NCI-H128 (cell line): ENCODE measurements at regions not wholly inside any gene's neighbourhood (a gene's known extent, or its start where the extent isn't known, plus 50 kb on each side); places are given as distances from the start of the nearest gene placed in this dataset.
A peak's percentile ranks its signal among the peaks of the same experiment; 100 is the strongest.
"Not testable (repeated sequence)": the region's sequence is repeated elsewhere in the genome, so short reads cannot be mapped to it uniquely, and the experiment has no call there.

Experiments
- DNase-seq: peaks from one replicate; lab custom pipeline; 2025; ENCODE audit not compliant: unreplicated experiment; lab: John Stamatoyannopoulos, UW

DNA sequence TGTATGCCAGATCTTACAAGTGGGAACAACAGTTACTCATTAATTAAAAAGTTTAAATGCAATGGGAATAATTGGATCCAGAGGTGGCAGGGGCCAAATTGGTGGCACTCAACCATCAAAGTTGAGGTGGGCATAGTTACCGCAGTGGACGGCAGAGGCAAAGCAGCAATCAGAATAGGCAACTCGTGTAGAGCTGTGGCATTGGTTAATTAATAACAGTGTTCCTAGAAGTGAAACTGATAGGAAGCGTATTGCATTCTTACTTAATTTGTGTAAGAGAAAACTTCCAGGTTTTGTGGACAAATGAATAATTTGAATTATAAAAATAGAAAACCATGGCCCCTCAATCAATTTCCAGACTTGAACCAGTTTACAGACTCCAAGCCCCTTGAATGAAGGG lies 1068.2 kb upstream of the ACVR2A start:
- DNase-seq, result no peak

DNA sequence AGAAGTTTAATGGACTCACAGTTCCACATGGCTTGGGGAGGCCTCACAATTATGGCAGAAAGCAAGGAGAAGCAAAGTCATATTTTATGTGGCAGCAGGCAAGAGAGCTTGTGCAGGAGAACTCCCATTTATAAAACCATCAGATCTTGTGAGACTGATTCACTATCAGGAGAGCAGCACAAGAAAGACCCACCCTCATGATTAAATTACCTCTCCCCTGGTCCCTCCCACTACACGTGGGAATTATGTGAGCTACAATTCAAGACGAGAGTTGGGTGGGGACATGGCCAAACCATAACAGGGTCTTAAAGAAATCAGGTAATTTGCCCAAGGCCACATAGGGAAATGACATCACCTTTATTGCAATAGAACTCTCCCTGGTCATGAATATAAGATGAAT lies 1073.3 kb upstream of the ACVR2A start:
- no peak for DNase-seq

DNA sequence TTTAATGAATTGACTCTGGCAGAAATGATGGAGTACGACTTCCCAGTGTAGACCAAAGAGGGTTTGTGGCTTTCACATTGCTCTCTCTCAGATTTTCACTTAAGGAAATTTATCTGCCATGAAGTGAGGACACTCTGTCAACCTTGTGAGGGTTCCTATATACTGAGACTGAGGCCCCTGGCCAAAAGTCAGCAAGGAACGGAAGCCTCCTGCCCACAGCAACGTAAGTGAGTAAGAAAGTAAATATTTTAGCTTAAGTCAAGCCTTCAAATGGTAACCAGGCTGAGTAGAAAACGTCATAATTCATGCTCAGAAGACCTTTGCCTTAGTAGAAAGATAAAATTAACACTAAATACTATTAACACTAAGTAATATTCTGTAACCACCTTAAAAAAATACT lies 1080.5 kb upstream of the ACVR2A start:
- DNase-seq, result no peak

GRCh38 chr2:146762786-146763185 lies 1082.0 kb upstream of the ACVR2A start:
- no peak for DNase-seq

DNA sequence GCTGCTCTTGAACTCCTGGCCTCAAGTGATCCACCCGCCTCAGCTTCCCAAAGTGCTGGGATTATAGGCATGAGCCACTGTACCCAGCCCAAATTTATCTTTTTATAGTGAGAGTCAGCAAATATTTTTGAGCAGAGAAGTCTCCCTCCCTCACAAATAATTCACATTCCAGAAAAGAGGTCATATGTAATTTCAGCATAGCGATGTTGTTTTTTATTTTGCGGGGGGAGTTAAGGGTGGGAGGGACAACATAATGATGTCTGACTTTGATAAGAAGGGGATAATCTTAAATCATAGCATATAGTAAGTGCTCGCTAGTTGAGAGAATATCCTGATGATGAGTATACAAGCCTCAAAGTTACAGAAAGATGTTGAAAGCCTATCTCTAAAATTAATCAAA lies 1090.2 kb upstream of the ACVR2A start:
- no peak for DNase-seq

GRCh38 chr2:146748046-146748445 lies 1096.8 kb upstream of the ACVR2A start:
- no peak for DNase-seq

- DNase-seq, result no peak
Measured at GRCh38 chr2:146741260-146741659, 1103.6 kb upstream of the ACVR2A start.

GRCh38 chr2:146734821-146735190 lies 1110.0 kb upstream of the ACVR2A start:
- no peak for DNase-seq

DNA sequence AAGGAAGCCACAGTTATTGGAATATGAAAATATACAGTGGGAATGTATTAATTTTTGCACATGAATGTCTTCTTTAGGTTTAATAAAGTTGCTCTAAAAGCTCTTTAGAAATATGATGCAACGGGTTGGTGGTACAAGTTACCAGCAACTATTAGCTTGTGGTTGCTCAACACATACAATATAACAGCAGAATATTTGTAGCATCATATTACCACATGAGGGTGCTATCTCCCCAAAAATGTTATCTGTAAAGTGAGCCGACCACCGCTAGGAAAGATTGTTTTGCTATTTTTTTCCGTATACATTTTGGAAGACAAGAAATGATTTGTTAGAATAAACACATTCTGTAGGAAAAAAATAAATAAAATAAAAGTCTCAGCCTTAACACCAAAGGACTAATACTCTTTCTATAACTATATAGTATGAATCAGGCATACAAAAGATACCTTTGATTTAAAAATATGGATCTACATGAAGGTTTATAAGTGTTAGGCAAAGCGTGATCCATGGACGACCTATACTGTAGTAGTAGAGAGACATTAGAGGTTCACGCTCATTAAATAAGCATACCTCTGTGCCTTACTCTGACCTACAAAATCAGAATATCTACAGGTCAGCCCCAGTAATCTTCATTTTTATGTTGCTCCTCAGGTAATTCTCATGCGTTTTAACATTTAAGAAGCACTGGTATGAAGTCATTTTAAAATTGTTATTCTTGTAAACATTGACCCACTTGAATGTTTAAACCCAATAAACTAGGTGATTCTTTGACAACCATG lies 1110.6 kb upstream of the ACVR2A start:
- peak; percentile 56 for DNase-seq

GRCh38 chr2:146730882-146731281 lies 1113.9 kb upstream of the ACVR2A start:
- no peak for DNase-seq

DNA sequence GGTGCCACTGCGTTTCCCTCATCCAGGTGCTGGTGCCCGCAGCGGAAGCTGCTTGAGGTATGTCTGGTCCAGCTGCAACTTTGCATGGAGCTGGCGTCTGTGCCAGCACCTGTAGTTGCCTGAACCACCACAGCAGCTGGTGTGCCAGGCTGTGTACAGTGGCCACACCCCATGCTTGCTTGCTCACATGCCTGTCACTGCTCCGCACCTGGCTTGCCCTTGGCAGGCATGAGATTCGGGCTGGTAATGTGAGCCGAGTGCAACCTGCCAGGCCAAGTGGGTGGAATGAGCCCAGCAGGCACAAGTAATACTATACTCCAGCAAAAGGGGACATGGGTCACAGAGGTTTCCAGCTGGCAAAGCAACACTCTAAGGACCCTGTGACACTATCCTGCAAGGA lies 1123.3 kb upstream of the ACVR2A start:
- DNase-seq, result no peak

- no peak for DNase-seq
Measured at GRCh38 chr2:146720170-146720569, 1124.7 kb upstream of the ACVR2A start.

DNA sequence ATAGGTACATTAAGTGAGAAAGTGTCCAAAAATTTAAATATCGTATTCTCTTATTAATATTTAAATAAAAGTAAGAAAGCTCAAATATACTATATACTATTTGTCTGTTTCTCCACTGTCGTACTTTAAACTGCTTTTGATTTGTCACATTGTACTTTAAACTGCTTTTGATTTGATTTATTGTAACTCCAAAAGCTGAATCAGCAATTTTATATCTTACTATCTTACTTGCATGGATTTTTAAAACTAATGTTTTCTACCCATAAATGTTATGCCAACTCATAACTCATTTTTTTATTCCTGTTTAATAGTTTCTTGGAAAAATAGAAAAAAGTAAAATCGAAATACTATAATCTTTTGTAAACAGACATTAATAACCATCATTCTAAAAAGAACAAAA lies 1128.2 kb upstream of the ACVR2A start:
- DNase-seq, result no peak

GRCh38 chr2:146709004-146709403 lies 1135.8 kb upstream of the ACVR2A start:
- DNase-seq, result no peak

DNA sequence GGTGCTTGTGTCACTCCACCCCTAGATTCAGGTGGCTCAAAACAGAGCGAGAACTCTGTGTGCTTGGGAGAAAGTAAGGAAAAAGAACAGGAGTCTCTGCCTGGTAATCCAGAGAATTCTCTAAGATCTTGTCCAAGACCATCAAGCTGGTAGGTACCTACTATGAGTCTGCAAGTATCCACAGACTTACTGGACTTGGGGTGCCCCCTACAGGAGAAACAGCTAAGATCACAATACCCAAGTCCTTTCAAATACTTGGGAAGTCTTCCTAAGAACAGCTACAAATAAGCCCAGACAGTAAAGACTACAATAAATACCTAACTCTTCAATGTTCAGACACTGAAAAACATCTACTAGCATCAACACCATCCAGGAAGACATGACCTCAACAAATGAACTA lies 1143.6 kb upstream of the ACVR2A start:
- no peak for DNase-seq

GRCh38 chr2:146697307-146697706 lies 1147.5 kb upstream of the ACVR2A start:
- DNase-seq, result no peak

DNA sequence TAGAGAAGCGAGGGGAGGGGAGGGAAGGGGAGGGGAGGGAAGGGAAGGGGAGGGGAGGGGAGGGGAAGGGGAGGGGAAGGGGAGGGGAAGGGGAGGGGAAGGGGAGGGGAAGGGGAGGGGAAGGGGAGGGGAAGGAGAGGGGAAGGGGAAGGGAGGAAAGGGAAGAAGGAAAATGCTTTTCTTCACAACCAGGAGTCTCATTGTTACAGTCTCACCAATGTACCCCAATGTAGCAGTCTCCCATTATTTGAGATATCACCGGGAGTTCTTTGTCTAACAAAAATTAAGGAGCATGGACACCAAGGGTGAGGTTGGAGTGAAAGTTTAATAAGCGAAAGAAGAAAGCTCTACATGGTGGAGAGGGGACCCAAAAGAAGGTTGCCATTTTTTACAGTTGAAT lies 1148.0 kb upstream of the ACVR2A start:
- DNase-seq, result not testable (repeated sequence)

DNA sequence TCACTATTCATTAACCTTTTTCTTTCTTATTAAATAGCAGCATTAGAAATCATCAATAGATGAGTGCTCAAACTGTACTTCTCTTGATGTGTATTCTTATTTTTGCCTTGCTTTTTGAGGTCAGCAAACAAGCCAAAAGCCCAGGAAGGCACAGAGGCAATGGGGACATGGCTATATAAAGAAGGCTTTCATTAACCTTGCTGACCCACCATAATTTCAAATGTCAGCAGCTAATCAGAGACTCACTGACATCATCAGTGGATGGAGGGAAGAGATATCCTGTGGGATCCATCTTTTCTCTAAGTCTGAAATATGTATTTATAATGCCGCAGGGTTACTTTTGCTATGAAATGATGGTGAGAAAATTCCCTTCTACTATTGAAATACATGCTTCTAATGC lies 1162.8 kb upstream of the ACVR2A start:
- DNase-seq, result no peak

DNA sequence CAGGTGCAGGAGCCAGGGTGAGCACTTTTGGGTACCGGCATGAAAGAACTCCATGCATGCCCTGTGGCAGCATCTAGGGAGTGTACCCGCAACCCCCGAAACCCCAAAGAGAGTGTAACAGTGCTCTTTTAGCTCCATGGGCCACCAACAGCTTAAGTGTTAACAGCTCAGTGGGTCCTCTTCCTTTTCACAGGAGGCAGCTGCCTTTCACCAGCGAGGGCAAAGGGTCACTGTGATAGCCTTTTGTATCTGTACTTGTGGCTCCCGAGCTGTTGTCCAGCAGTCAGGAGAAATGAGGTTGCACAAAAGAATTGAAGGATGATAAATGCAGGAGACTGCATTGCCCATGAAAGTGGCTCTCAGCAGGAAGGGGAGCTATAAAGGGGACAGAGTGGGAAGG lies 1166.3 kb upstream of the ACVR2A start:
- no peak for DNase-seq

- no peak for DNase-seq
Measured at GRCh38 chr2:146677280-146677679, 1167.5 kb upstream of the ACVR2A start.

- DNase-seq, result no peak
Measured at GRCh38 chr2:146669735-146670134, 1175.1 kb upstream of the ACVR2A start.

- no peak for DNase-seq
Measured at GRCh38 chr2:146666340-146666739, 1178.5 kb upstream of the ACVR2A start.

DNA sequence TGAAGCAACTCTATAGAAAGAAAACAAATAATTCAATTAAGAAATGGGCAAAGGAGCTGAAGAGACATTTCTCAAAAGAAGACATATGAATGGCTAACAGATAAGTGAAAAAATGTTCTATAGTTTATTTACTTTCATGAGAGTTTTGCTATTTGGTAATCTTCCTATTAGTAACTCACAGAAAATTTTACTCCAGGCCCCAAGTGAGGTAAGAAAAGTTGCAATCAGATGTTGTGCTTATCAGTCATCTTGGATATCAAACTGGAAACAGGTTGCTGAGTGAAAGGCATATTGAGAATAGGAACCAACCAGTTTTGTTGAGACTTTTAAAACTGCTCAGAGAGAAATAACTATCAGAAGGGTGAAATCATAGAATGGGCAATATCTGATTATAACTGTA lies 1179.0 kb upstream of the ACVR2A start:
- DNase-seq, result no peak
